HG03066 (cell line): ENCODE measurements at regions not wholly inside any gene's neighbourhood (a gene's known extent, or its start where the extent isn't known, plus 50 kb on each side); places are given as distances from the start of the nearest gene placed in this dataset.
"Not testable (repeated sequence)": the region's sequence is repeated elsewhere in the genome, so short reads cannot be mapped to it uniquely, and the experiment has no call there.

Experiments used
- ATAC-seq: cut with Tn5 transposase; IDR thresholded peaks from one replicate; pipeline ENCODE4 v1.9.1; 2021; ENCODE audit warnings: low read depth; ENCODE audit not compliant: unreplicated experiment

DNA sequence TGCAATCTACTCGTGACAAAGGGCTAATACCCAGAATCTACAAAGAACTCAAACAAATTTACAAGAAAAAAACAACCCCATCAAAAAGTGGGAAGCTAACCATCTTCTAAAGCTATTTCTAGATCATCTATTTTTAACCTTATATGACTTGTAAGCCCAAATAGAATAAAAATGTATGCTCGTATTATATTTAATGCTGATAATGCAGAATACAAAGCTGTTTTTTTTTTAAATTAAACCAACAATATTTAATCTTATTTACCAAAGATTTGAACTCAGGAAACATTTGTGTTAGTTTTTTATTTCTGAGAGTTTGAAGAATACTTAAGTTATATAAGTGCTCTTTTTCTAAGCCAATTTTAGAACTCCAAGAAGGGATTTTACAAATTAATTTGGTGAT lies 652.1 kb downstream of the LRRC70 start:
- no peak for ATAC-seq

GRCh38 chr5:63228154-63228553 lies 649.5 kb downstream of the LRRC70 start:
- ATAC-seq, result no peak

DNA sequence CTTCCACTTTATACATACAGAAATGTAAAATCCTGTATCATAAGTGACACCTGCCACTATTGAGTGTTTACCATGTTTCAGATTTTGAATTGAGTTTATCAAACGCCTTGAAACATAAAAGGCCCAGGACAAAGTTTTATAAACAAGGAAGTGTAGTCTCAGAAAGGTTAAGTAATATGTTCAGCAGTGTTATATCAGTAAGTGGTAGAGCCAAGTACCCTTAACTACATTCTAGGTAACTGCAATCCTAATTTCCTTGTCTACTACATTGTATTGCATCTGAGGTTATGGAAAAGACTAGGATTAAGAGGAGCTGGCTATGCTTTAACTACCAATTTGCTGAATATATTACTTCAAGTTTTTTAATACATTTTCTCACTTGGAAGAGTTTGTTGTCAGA lies 641.6 kb downstream of the LRRC70 start:
- ATAC-seq, result no peak

DNA sequence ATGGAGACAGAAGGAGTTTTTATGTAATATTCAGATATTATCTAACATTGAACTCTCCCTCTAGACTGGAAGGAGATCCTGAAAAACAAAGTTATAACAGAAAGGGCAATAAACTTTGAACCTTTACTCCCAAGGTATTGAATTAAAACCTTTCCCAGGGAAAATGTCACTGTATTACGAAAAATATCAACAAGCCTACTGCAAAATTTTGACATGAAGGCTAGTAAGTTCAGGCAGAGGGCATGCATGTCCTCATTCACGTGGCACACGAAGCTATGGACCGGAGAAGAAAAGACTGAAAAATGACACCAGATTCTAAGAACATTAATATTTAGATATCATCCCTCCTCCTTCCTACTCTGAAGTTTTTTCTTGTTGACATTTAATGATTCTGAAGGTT lies 638.8 kb downstream of the LRRC70 start:
- no peak for ATAC-seq

- no peak for ATAC-seq
Observed at GRCh38 chr5:63213256-63213655, 634.6 kb downstream of the LRRC70 start.

DNA sequence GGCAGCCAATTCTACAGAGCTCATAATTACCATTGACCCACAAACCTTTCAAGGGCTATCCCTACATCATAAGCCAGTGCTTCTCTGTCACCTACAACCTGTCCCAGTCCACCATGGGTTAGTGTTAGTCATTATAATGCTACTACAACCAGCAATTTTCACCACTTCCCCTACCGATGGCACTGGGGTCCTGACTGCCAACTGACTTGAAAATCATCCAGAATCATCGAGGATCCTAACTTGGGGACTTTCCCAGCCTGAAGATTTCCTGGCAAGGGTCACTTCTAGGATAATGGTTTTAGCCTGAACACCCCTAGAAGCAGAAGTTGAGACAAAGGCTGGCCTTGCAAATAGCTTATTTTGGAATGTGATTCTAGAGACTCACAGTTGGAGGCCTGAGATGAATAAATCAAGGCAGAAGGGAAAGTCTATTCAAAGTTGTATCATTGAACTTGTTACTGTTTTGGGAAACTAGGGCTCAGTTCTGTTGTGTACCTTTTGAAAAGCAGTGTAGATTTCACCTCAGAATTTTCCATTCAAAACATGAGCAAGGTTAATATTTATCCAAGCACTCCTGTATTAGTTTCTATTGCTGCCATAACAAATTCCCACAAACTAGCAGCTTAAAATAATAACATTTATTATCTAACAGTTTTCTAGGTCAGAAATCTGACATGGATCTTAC lies 633.0 kb downstream of the LRRC70 start:
- no peak for ATAC-seq

GRCh38 chr5:63205976-63206375 lies 627.4 kb downstream of the LRRC70 start:
- no peak for ATAC-seq

GRCh38 chr5:63201738-63202137 lies 623.1 kb downstream of the LRRC70 start:
- no peak for ATAC-seq

DNA sequence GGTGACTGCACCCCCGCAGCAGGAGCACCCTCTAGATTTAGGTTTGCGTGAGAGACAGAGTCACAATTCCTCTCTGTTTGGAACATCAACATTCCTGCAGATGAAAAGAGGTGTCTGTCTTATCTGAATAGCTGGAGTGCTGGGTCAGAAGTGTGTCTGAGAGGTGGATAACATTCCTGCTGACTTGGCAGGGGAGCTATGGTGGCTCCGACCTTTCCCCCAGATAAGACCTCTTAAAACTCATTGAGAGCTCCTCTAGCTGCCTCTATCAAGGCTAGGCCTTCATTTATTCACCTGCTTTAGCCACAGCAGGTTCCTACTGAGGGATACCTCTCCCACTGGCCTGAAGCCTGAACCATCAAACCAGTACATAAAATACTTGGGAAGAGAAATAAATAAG lies 615.5 kb downstream of the LRRC70 start:
- ATAC-seq, result no peak

- not testable (repeated sequence) for ATAC-seq
Observed at GRCh38 chr5:63180190-63180589, 601.6 kb downstream of the LRRC70 start.

- no peak for ATAC-seq
Observed at GRCh38 chr5:63175850-63176249, 597.2 kb downstream of the LRRC70 start.

DNA sequence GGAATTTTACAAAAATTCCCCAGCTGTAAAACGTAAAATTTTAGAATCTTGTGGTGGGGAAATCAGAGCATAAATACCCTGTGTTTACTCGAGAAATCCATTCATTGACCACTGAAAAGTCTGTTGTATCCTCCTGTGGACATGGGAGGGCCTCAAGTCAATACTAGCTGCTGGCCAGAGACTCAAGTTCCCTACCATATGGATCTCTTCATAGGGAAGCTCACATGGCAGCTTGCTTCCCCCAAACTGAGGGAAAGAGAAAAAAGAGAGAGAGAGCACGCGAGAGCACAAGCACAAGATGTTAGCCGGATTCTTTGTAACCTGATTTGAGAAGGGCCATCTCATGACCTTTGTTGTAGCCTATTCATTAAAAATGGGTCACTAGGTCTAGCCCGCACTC lies 591.9 kb downstream of the LRRC70 start:
- no peak for ATAC-seq

- no peak for ATAC-seq
Observed at GRCh38 chr5:63164838-63165535, 586.4 kb downstream of the LRRC70 start.

DNA sequence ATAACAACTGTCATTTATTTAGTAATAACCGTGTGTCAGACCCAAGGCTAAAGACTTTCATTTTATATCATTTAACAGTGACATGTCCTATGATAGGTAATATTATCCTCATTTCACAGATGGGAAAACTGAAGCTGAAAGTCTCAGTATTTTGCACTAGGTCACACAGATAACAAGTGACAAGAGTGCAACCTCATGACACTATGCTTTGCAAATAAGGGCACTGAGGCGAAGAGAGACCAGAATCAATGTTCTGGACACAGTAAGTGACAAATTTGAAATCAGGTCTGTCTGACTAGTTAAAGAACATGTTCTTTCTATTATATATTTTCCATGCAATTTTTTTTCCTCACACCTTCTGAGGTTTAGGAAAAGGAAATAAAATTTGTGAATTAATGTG lies 585.7 kb downstream of the LRRC70 start:
- no peak for ATAC-seq

DNA sequence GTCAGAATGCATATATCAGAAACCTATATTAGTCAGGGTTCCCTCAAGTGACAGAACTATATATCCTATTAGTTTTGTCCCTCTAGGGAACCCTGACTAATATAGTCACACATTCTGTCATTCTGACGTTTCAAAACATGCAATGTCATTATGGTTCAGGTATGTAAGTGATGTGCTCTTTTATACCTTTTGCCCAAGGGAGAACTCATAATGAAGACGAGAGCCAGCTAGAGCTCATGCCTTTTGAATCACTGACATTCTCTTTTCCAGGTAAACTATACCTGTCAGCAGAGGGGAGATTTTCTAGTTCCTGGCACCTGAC lies 576.7 kb downstream of the LRRC70 start:
- ATAC-seq, result no peak

GRCh38 chr5:63154476-63155309 lies 576.1 kb downstream of the LRRC70 start:
- no peak for ATAC-seq

- no peak for ATAC-seq
Observed at GRCh38 chr5:63152871-63153270, 574.3 kb downstream of the LRRC70 start.

DNA sequence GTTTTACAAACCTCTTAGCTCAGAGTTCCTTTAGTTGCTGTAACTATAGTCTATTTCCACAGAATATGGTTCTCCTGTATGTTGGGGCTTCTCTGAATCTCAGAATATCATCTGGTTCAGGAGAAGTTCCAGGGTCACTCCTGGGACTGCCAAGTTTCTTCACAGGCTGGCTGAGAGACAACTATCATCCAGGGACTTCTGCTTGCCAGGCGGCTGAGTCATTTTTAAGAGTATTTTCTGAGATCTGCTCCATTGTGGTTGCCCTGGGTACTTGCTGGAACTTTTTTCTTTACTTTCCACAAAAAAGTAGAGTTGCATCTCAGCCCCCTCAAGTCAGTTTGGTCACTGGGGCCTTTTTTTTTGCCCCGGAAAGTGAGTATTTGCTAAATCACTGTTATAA lies 566.5 kb downstream of the LRRC70 start:
- ATAC-seq, result no peak

- no peak for ATAC-seq
Observed at GRCh38 chr5:63141591-63141990, 563.0 kb downstream of the LRRC70 start.

GRCh38 chr5:63135291-63135690 lies 556.7 kb downstream of the LRRC70 start:
- no peak for ATAC-seq

- no peak for ATAC-seq
Observed at GRCh38 chr5:63131626-63132285, 553.1 kb downstream of the LRRC70 start.
